Spleen (tissue), 11 donors: ENCODE measurements at regions not wholly inside any gene's neighbourhood (a gene's known extent, or its start where the extent isn't known, plus 50 kb on each side); places are given as distances from the start of the nearest gene placed in this dataset.

Source experiments
- DNase-seq: peaks from one replicate; pipeline ENCODE4 v3.0.0-alpha.2; 2020
- H3K27ac ChIP-seq, 8 donors: fragments of 200-600 bp; sonication (generic) in 7 of 8; 1 replicate in 4 of 8; 2 replicates in 4 of 8; pipeline versions ENCODE4 v1.5.0 to v1.8.0; 2016 to 2021; ENCODE audit warnings: inconsistent platforms in 4 of 8, mild to moderate bottlenecking in 4 of 8, moderate library complexity in 1 of 8
- H3K27me3 ChIP-seq, 7 donors: fragments of 200-600 bp; sonication (generic) in 6 of 7; replicated peaks in 1 of 7; 1 replicate in 4 of 7; 2 replicates in 3 of 7; pipeline versions ENCODE4 v1.5.0 to v1.8.0; 2016 to 2021; ENCODE audit warnings: inconsistent platforms in 3 of 7, mild to moderate bottlenecking in 1 of 7
- H3K36me3 ChIP-seq, 6 donors: fragments of 200-600 bp; sonication (generic) in 5 of 6; 1 replicate in 4 of 6; 2 replicates in 2 of 6; pipeline versions ENCODE4 v1.5.0 to v1.8.0; 2016 to 2021; ENCODE audit warnings: inconsistent platforms in 2 of 6
- H3K4me1 ChIP-seq, 6 donors: fragments of 200-600 bp; sonication (generic) in 5 of 6; 1 replicate in 3 of 6; 2 replicates in 3 of 6; pipeline versions ENCODE4 v1.5.0 to v1.8.0; 2016 to 2021; ENCODE audit warnings: inconsistent platforms in 3 of 6
- H3K4me3 ChIP-seq, 8 donors: fragments of 200-600 bp; sonication (generic) in 7 of 8; 1 replicate in 4 of 8; 2 replicates in 4 of 8; pipeline versions ENCODE4 v1.5.0 to v1.8.0; 2016 to 2021; ENCODE audit warnings: inconsistent platforms in 4 of 8, mild to moderate bottlenecking in 4 of 8, moderate library complexity in 2 of 8
- H3K9me3 ChIP-seq, 8 donors: fragments of 200-600 bp; sonication (generic) in 7 of 8; 1 replicate in 4 of 8; 2 replicates in 4 of 8; pipeline versions ENCODE4 v1.5.0 to v1.8.0; 2016 to 2021; ENCODE audit warnings: inconsistent platforms in 4 of 8
- POLR2A ChIP-seq, 3 donors: fragments of 450-650 bp; IDR thresholded peaks; one replicate each; pipeline ENCODE4 v1.5.1; 2017; ENCODE audit warnings: antibody characterized with exemption in 3 of 3, mild to moderate bottlenecking in 1 of 3
- POLR2AphosphoS5 ChIP-seq, 3 donors: sonication (generic); formaldehyde crosslinking; IDR thresholded peaks; one replicate each; pipeline ENCODE4 v1.5.1; 2017; ENCODE audit warnings: antibody characterized with exemption in 3 of 3
- WGBS, 5 donors: extraction: QIAGEN DNeasy Blood & Tissue Kit in 3 of 5; methylation state at CpG; one replicate each; pipeline versions ENCODE4 v1.1.5 to v1.1.7; 2013 to 2018; 5-methylcytosine and 5-hydroxymethylcytosine counted together
- intact Hi-C: fragments of 100-400 bp; cut with DNase I; formaldehyde crosslinking; loops from one replicate; pipeline ENCODE4 v1.15.0; 2023; ENCODE audit warnings: low total_unique reads
- TF ChIP-seq, protein P1 (sequence below), 11 experiments: fragments of 200-600 bp in 7 of 11; fragments of 450-650 bp in 4 of 11; sonication (generic) in 4 of 11; IDR thresholded peaks in 8 of 11; conservative IDR thresholded peaks in 3 of 11; 1 replicate in 7 of 11; 2 replicates in 4 of 11; pipeline versions ENCODE4 v1.4.0 to v1.8.0; 2016 to 2021; ENCODE audit warnings: antibody characterized with exemption in 11 of 11, inconsistent platforms in 4 of 11, mild to moderate bottlenecking in 1 of 11
- donor health status: healthy with polysubstance abuse.
- donor health status: DM: no; HTN: no; CAD: no; lungs with moderate emphysema.
- donor health status: DM: no; HTN: no; CAD: no.
- donor health status: Bipolar disorder and iron deficiency.
- donor health status: healthy.
- donor health status: DM: no; HTN: no; CAD: no.
- donor health status: DM: yes; HTN: yes; CAD: no.

DNA sequence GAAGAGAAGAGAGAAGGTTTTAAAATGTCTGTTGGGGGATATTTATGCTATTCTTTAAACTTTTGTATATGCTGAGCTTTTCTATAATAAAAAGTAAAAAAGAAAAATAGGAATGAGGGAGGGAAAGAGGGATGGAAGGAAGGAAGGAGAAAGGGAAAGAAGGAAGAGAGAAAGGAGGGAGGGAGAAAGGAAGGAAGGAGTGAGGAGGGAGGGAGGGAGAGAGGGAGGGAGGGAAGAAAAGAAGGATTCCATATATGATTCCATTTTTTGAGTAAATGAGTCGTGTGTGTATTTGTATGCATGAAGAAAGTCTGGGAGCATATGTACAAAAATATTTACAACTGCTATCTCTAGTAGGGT, 120.9 kb upstream of the ZBTB40 start:
- Histone ChIP-seq H3K9me3 (no peaks in the 10 kb centered on the region), H3K27me3 (peaks cover 0 to 37% (median 0%) of the 10 kb centered on the region in 7 donors), H3K4me1 (no peaks in the 10 kb centered on the region), H3K36me3 (no peaks in the 10 kb centered on the region), H3K27ac (no peak overlapping the region), H3K4me3 (no peak overlapping the region)
- WGBS, 5 donors = 67 to 82% (median 75%) methylated on average over 1 of the region's 1 CpG
- no peak for DNase-seq
- intact Hi-C loops = no loop called here
- TF ChIP-seq POLR2AphosphoS5 (IDR thresholded peaks at IDR 0.05) (no peak), POLR2A (IDR thresholded peaks at IDR 0.05) (no peak)
- TF ChIP-seq, protein P1, sequence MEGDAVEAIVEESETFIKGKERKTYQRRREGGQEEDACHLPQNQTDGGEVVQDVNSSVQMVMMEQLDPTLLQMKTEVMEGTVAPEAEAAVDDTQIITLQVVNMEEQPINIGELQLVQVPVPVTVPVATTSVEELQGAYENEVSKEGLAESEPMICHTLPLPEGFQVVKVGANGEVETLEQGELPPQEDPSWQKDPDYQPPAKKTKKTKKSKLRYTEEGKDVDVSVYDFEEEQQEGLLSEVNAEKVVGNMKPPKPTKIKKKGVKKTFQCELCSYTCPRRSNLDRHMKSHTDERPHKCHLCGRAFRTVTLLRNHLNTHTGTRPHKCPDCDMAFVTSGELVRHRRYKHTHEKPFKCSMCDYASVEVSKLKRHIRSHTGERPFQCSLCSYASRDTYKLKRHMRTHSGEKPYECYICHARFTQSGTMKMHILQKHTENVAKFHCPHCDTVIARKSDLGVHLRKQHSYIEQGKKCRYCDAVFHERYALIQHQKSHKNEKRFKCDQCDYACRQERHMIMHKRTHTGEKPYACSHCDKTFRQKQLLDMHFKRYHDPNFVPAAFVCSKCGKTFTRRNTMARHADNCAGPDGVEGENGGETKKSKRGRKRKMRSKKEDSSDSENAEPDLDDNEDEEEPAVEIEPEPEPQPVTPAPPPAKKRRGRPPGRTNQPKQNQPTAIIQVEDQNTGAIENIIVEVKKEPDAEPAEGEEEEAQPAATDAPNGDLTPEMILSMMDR (IDR thresholded peaks at IDR 0.05 in 8 of 11, conservative IDR thresholded peaks at IDR 0.05 in 3 of 11) = no peak

DNA sequence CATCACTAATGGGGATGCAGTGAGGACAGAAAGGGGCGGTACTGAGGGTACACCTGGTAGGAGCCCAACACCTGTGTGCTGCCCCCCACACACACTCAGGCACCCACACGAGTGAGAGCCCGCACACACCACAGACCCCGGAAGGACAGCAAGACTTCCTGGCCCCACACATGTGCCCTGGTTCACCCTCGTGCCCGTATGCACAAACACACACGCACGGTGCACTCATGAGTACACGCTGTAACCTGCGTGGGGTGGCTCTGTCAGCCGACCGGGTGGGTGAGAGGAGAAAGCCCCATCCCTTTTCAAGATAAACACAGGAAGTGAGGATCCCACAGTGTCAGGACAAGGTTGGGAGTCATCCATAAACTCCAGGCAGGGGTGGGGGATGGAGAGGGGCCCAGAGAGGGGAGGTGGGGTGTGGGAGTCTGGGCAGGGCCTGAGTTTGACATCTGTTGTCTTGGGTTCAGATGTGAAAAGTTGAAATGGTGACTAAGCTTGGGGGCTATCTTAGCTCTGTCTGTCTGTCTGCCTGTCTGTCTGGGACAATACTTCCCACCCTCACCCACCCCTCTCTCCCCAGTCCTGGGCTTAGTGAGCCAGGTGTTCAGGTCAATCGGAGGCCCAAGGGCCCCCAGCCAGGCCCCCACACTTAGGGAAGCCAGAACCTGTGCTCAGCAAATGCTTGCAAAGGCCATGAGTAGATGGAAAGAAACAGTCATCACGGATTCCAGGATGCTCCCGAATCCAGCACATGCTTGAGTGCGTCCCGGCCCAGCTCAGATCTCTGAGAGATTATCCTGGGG, 119.8 kb upstream of the ZBTB40 start:
- Histone ChIP-seq H3K4me3 (no peak overlapping the region), H3K27ac (no peak overlapping the region), H3K36me3 (no peaks in the 10 kb centered on the region), H3K9me3 (no peaks in the 10 kb centered on the region), H3K27me3 (peaks cover 0 to 38% (median 0%) of the 10 kb centered on the region in 7 donors), H3K4me1 (no peaks in the 10 kb centered on the region)
- DNase-seq = peak; percentile 36
- TF ChIP-seq POLR2A (IDR thresholded peaks at IDR 0.05) (no peak), POLR2AphosphoS5 (IDR thresholded peaks at IDR 0.05) (no peak)
- TF ChIP-seq, protein P1 (IDR thresholded peaks at IDR 0.05 in 8 of 11, conservative IDR thresholded peaks at IDR 0.05 in 3 of 11) = no peak
- 70 to 83% (median 77%) methylated on average over 13 to 17 of the region's 17 CpGs for WGBS, 5 donors
- intact Hi-C loops = no loop called here

- Histone ChIP-seq H3K9me3 (no peaks in the 10 kb centered on the region), H3K36me3 (no peaks in the 10 kb centered on the region), H3K4me1 (no peaks in the 10 kb centered on the region), H3K4me3 (no peak overlapping the region), H3K27me3 (peaks cover 0 to 38% (median 0%) of the 10 kb centered on the region in 7 donors), H3K27ac (no peak overlapping the region)
- DNase-seq = peak; percentile 18
- WGBS, 5 donors = 75 to 95% (median 90%) methylated on average over 4 of the region's 4 CpGs
- intact Hi-C loops = no loop called here
- TF ChIP-seq, protein P1 (IDR thresholded peaks at IDR 0.05 in 8 of 11, conservative IDR thresholded peaks at IDR 0.05 in 3 of 11) = no peak
- TF ChIP-seq POLR2A (IDR thresholded peaks at IDR 0.05) (no peak), POLR2AphosphoS5 (IDR thresholded peaks at IDR 0.05) (no peak)
Observed at GRCh38 chr1:22332424-22332717, 119.3 kb upstream of the ZBTB40 start.

DNA sequence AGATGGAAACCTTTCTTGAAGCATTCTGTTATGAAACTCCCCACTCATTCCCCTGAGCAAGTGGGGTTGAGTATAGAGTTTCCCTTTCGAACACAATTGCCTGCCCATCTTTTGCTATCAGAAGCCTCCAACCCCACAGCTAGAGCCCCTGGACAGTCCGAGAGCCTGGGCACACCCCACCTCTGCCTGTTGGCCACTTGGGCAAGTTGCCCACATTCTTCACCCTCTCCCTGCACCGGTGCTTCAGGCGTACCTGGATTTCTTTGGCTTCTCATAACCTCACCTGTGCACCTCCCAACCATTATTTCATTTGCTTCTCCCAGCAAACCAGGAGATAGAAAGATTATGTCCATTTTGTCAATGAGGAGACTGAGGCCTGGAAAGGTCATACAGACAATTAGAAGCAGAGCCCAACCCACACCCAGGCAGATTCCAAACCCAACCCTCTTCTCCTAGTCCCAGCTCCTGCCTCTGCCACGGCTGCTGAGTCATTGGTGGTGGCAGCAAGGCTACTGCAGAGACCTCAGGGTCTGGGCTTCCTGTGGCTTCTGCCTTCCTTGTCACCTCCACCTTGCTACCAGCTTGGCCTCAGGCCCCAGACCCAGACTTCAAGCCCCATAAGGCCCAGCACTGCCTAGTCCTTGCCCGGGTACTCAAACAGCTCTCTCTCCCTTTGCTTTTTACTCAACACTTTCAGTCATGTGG, 118.7 kb upstream of the ZBTB40 start:
- H3K27me3 ChIP-seq = peaks cover 0 to 40% (median 0%) of the 10 kb centered on the region in 7 donors
- no peaks in the 10 kb centered on the region for H3K4me1 ChIP-seq
- intact Hi-C loops = no loop called here
- no peaks in the 10 kb centered on the region for H3K9me3 ChIP-seq
- 53 to 67% (median 56%) methylated on average over 6 of the region's 6 CpGs for WGBS, 5 donors
- H3K36me3 ChIP-seq = no peaks in the 10 kb centered on the region
- TF ChIP-seq POLR2A (IDR thresholded peaks at IDR 0.05) (no peak), POLR2AphosphoS5 (IDR thresholded peaks at IDR 0.05) (no peak)
- TF ChIP-seq, protein P1 (IDR thresholded peaks at IDR 0.05 in 8 of 11, conservative IDR thresholded peaks at IDR 0.05 in 3 of 11) = no peak
- no peak overlapping the region for H3K27ac ChIP-seq
- DNase-seq = peak; percentile 34
- no peak overlapping the region for H3K4me3 ChIP-seq
